NCI-H2081 (cell line): ENCODE measurements at regions not wholly inside any gene's neighbourhood (a gene's known extent, or its start where the extent isn't known, plus 50 kb on each side); places are given as distances from the start of the nearest gene placed in this dataset.

Source experiments
- DNase-seq, 2 experiments: peaks; one replicate each; lab custom pipeline; 2025; lab: John Stamatoyannopoulos, UW

GRCh38 chr2:81550277-81550676 is 1245.7 kb upstream of the LRRTM1 start:
- DNase-seq: no peak

GRCh38 chr2:81549646-81550045 is 1245.1 kb upstream of the LRRTM1 start:
- DNase-seq: no peak

- no peak for DNase-seq
These were observed 1241.1 kb upstream of the LRRTM1 start for GRCh38 chr2:81545626-81546025.

GRCh38 chr2:81542119-81542518 is 1237.6 kb upstream of the LRRTM1 start:
- DNase-seq: peak in 1 of 2 experiments; percentile 2

GRCh38 chr2:81529944-81530343 is 1225.4 kb upstream of the LRRTM1 start:
- DNase-seq: no peak

- DNase-seq: no peak
These were observed 1224.4 kb upstream of the LRRTM1 start for GRCh38 chr2:81528852-81529480.

- no peak for DNase-seq
These were observed 1218.8 kb upstream of the LRRTM1 start for GRCh38 chr2:81523344-81523743.

- no peak for DNase-seq
These were observed 1208.8 kb upstream of the LRRTM1 start for GRCh38 chr2:81513328-81513727.

GRCh38 chr2:81505586-81505985 is 1201.0 kb upstream of the LRRTM1 start:
- DNase-seq: no peak

- DNase-seq: no peak
These were observed 1191.0 kb upstream of the LRRTM1 start for GRCh38 chr2:81495556-81495955.

- DNase-seq: no peak
These were observed 1178.7 kb upstream of the LRRTM1 start for GRCh38 chr2:81483254-81483653.

- peak; percentile 61 to 77 for DNase-seq
These were observed 1177.4 kb upstream of the LRRTM1 start for GRCh38 chr2:81481994-81482368.

GRCh38 chr2:81481242-81481993 is 1176.9 kb upstream of the LRRTM1 start:
- DNase-seq: peak; percentile 73 to 85

- no peak for DNase-seq
These were observed 1162.5 kb upstream of the LRRTM1 start for GRCh38 chr2:81467096-81467495.

- DNase-seq: no peak
These were observed 1157.9 kb upstream of the LRRTM1 start for GRCh38 chr2:81462420-81462819.

GRCh38 chr2:81445176-81445575 is 1140.6 kb upstream of the LRRTM1 start:
- DNase-seq: no peak

- DNase-seq: no peak
These were observed 1133.0 kb upstream of the LRRTM1 start for GRCh38 chr2:81437456-81438000.

GRCh38 chr2:81436256-81436655 is 1131.7 kb upstream of the LRRTM1 start:
- DNase-seq: no peak

- DNase-seq: no peak
These were observed 1108.1 kb upstream of the LRRTM1 start for GRCh38 chr2:81412681-81413080.

GRCh38 chr2:81403508-81403907 is 1099.0 kb upstream of the LRRTM1 start:
- no peak for DNase-seq

GRCh38 chr2:81396417-81397019 is 1092.0 kb upstream of the LRRTM1 start:
- no peak for DNase-seq

GRCh38 chr2:81395746-81396145 is 1091.2 kb upstream of the LRRTM1 start:
- no peak for DNase-seq

GRCh38 chr2:81389203-81389602 is 1084.7 kb upstream of the LRRTM1 start:
- DNase-seq: no peak
